Right lobe of liver (tissue), 4 donors: ENCODE measurements at regions not wholly inside any gene's neighbourhood (a gene's known extent, or its start where the extent isn't known, plus 50 kb on each side); places are given as distances from the start of the nearest gene placed in this dataset.

Experiments used
- CTCF ChIP-seq, 4 donors: fragments of 200-600 bp in 3 of 4; fragments of 450-650 bp in 1 of 4; IDR thresholded peaks; one replicate each; pipeline versions ENCODE4 v1.5.1 to v1.8.0; 2016 to 2022; ENCODE audit warnings: antibody characterized with exemption in 4 of 4, mild to moderate bottlenecking in 2 of 4
- POLR2A ChIP-seq: fragments of 450-650 bp; IDR thresholded peaks from one replicate; pipeline ENCODE4 v1.6.1; 2017; ENCODE audit warnings: antibody characterized with exemption, mild to moderate bottlenecking
- donor health status: DM: no; HTN: no; CAD: no.
- donor health status: DM: no; HTN: no; CAD: no.
- donor health status: DM: no; HTN: yes; CAD: no.

GRCh38 chr10:9296190-9296589 lies 1241.7 kb downstream of the GATA3 start:
- TF ChIP-seq POLR2A: no peak
- no peak for TF ChIP-seq CTCF (IDR thresholded peaks at IDR 0.05)
